Right atrium auricular region (tissue), 2 donors: ENCODE measurements at regions not wholly inside any gene's neighbourhood (a gene's known extent, or its start where the extent isn't known, plus 50 kb on each side); places are given as distances from the start of the nearest gene placed in this dataset.
"Not testable (repeated sequence)": the region's sequence is repeated elsewhere in the genome, so short reads cannot be mapped to it uniquely, and the experiment has no call there.

Experiments
- DNase-seq: peaks from one replicate; pipeline ENCODE4 v3.0.0-alpha.2; 2019; ENCODE audit warnings: low spot score
- H3K27ac ChIP-seq, 2 donors: fragments of 200-600 bp; sonication (generic); 1 replicate in 1 of 2; 2 replicates in 1 of 2; pipeline ENCODE4 v1.5.1; 2016 to 2019
- H3K27me3 ChIP-seq, 2 donors: fragments of 200-600 bp; sonication (generic); one replicate each; pipeline versions ENCODE4 v1.5.1 to v1.6.0; 2017 to 2019
- H3K36me3 ChIP-seq: fragments of 200-600 bp; sonication (generic); one replicate; pipeline ENCODE4 v1.5.1; 2016
- H3K4me1 ChIP-seq, 2 donors: fragments of 200-600 bp; sonication (generic); one replicate each; pipeline versions ENCODE4 v1.5.1 to v1.6.0; 2017 to 2019
- H3K4me3 ChIP-seq, 2 donors: fragments of 200-600 bp; sonication (generic); 1 replicate in 1 of 2; 2 replicates in 1 of 2; pipeline ENCODE4 v1.5.1; 2017 to 2019; ENCODE audit warnings: mild to moderate bottlenecking in 1 of 2, moderate library complexity in 1 of 2
- H3K9me3 ChIP-seq, 2 donors: fragments of 200-600 bp; sonication (generic); one replicate each; pipeline ENCODE4 v1.5.1; 2019
- CTCF ChIP-seq, 2 donors: fragments of 200-600 bp; sonication (generic); IDR thresholded peaks; one replicate each; pipeline ENCODE4 v1.5.1; 2019; ENCODE audit warnings: antibody characterized with exemption in 2 of 2

GRCh38 chr7:153657182-153657800 is 394.9 kb upstream of the DPP6 start:
- no peak overlapping the region for H3K4me3 ChIP-seq
- no peaks in the 10 kb centered on the region for H3K36me3 ChIP-seq
- H3K4me1 ChIP-seq = no peaks in the 10 kb centered on the region
- DNase-seq = no peak
- no peak for TF ChIP-seq CTCF (IDR thresholded peaks at IDR 0.05)
- H3K9me3 ChIP-seq = peaks cover 0 to 4% of the 10 kb centered on the region in 2 donors
- no peak overlapping the region for H3K27ac ChIP-seq
- H3K27me3 ChIP-seq = no peaks in the 10 kb centered on the region

- Histone ChIP-seq H3K27me3 (no peaks in the 10 kb centered on the region), H3K9me3 (no peaks in the 10 kb centered on the region), H3K27ac (no peak overlapping the region), H3K4me3 (no peak overlapping the region), H3K36me3 (no peaks in the 10 kb centered on the region), H3K4me1 (no peaks in the 10 kb centered on the region)
- DNase-seq = no peak
- no peak for TF ChIP-seq CTCF (IDR thresholded peaks at IDR 0.05)
Measured at GRCh38 chr7:153675131-153675530, 377.1 kb upstream of the DPP6 start.

- no peak for TF ChIP-seq CTCF (IDR thresholded peaks at IDR 0.05)
- Histone ChIP-seq H3K4me1 (no peaks in the 10 kb centered on the region), H3K36me3 (no peaks in the 10 kb centered on the region)
Measured at GRCh38 chr7:153682628-153683027, 369.6 kb upstream of the DPP6 start.

GRCh38 chr7:153696242-153696641 is 356.0 kb upstream of the DPP6 start:
- Histone ChIP-seq H3K36me3 (no peaks in the 10 kb centered on the region), H3K4me1 (no peaks in the 10 kb centered on the region), H3K27ac (no peak overlapping the region), H3K4me3 (no peak overlapping the region), H3K27me3 (no peaks in the 10 kb centered on the region), H3K9me3 (no peaks in the 10 kb centered on the region)
- DNase-seq = no peak
- no peak for TF ChIP-seq CTCF (IDR thresholded peaks at IDR 0.05)

More at GRCh38 chr7:153682628-153683027, 369.6 kb upstream of the DPP6 start:
- no peak for DNase-seq
- no peaks in the 10 kb centered on the region for H3K27me3 ChIP-seq
- H3K27ac ChIP-seq = no peak overlapping the region
- no peaks in the 10 kb centered on the region for H3K9me3 ChIP-seq
- no peak overlapping the region for H3K4me3 ChIP-seq

GRCh38 chr7:153698046-153698445 is 354.2 kb upstream of the DPP6 start:
- Histone ChIP-seq H3K27me3 (no peaks in the 10 kb centered on the region), H3K4me3 (no peak overlapping the region), H3K4me1 (no peaks in the 10 kb centered on the region), H3K36me3 (no peaks in the 10 kb centered on the region), H3K9me3 (no peaks in the 10 kb centered on the region), H3K27ac (no peak overlapping the region)
- TF ChIP-seq CTCF (IDR thresholded peaks at IDR 0.05) = no peak
- DNase-seq = no peak

GRCh38 chr7:153701678-153702077 is 350.5 kb upstream of the DPP6 start:
- Histone ChIP-seq H3K4me1 (no peaks in the 10 kb centered on the region), H3K9me3 (no peaks in the 10 kb centered on the region), H3K27me3 (no peaks in the 10 kb centered on the region), H3K4me3 (no peak overlapping the region), H3K36me3 (no peaks in the 10 kb centered on the region), H3K27ac (no peak overlapping the region)
- no peak for DNase-seq
- no peak for TF ChIP-seq CTCF (IDR thresholded peaks at IDR 0.05)

GRCh38 chr7:153723892-153724291 is 328.3 kb upstream of the DPP6 start:
- not testable (repeated sequence) for H3K4me1 ChIP-seq, H3K36me3 ChIP-seq, H3K27me3 ChIP-seq, H3K4me3 ChIP-seq, H3K27ac ChIP-seq, H3K9me3 ChIP-seq, DNase-seq

- not testable (repeated sequence) for H3K4me1 ChIP-seq, DNase-seq, H3K36me3 ChIP-seq, H3K27me3 ChIP-seq, H3K4me3 ChIP-seq, H3K27ac ChIP-seq, H3K9me3 ChIP-seq
Measured at GRCh38 chr7:153731504-153731903, 320.7 kb upstream of the DPP6 start.

GRCh38 chr7:153743434-153743833 is 308.8 kb upstream of the DPP6 start:
- H3K4me3 ChIP-seq, H3K27me3 ChIP-seq, DNase-seq, H3K27ac ChIP-seq, H3K4me1 ChIP-seq, H3K36me3 ChIP-seq, H3K9me3 ChIP-seq: not testable (repeated sequence)
